ENCODE measurements at regions not wholly inside any gene's neighbourhood (a gene's known extent, or its start where the extent isn't known, plus 50 kb on each side); places are given as distances from the start of the nearest gene placed in this dataset.
"Not testable (repeated sequence)": the region's sequence is repeated elsewhere in the genome, so short reads cannot be mapped to it uniquely, and the experiment has no call there.

DNA sequence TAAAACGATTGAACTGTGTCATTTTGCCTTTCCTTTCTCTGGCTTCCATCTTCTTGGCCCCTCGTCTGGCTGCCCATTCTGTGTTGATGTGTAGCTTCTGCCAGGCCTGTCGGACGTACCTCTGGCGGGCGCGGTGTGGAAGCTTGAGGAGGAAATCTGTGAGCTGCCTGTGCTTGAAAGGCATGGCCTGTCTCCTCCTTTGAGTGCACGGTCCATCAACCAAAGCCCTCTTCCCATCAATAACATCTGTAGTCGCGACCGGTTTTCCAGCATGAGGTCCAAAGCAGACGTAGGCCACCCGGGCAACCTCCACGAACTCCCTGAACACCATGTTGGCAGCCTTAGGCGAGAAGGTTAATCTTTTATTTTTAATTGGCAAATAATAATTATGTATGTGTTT is 202.7 kb downstream of the CRLF2 start:
- no peak for DNase-seq

GRCh38 chrX:1006156-1006730 is 206.2 kb downstream of the CRLF2 start:
- DNase-seq, result no peak

- DNase-seq, result no peak
Measured at GRCh38 chrX:1002611-1003010, 209.8 kb downstream of the CRLF2 start.

GRCh38 chrX:997631-998137 is 214.8 kb downstream of the CRLF2 start:
- DNase-seq, result no peak

GRCh38 chrX:994780-995179 is 217.7 kb downstream of the CRLF2 start:
- DNase-seq, result no peak

GRCh38 chrX:989959-990510 is 222.4 kb downstream of the CRLF2 start:
- DNase-seq, result peak; percentile 55

DNA sequence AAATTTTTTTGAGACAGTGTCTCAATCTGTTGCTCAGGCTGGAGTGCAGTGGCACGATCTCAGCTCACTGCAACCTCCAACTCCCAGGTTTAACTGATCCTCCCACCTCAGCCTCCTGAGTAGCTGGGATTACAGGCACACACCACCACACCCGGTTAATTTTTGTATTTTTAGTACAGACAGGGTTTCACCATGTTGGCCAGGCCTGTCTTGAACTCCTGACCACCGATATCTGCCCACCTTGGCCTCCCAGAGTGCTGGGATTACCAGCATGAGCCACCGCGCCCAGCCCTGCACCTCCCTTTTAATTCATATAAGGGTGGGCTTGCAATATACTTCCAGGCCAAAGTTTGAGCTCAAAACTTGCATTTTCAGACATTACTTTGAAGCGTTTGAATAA is 223.9 kb downstream of the CRLF2 start:
- not testable (repeated sequence) for DNase-seq

DNA sequence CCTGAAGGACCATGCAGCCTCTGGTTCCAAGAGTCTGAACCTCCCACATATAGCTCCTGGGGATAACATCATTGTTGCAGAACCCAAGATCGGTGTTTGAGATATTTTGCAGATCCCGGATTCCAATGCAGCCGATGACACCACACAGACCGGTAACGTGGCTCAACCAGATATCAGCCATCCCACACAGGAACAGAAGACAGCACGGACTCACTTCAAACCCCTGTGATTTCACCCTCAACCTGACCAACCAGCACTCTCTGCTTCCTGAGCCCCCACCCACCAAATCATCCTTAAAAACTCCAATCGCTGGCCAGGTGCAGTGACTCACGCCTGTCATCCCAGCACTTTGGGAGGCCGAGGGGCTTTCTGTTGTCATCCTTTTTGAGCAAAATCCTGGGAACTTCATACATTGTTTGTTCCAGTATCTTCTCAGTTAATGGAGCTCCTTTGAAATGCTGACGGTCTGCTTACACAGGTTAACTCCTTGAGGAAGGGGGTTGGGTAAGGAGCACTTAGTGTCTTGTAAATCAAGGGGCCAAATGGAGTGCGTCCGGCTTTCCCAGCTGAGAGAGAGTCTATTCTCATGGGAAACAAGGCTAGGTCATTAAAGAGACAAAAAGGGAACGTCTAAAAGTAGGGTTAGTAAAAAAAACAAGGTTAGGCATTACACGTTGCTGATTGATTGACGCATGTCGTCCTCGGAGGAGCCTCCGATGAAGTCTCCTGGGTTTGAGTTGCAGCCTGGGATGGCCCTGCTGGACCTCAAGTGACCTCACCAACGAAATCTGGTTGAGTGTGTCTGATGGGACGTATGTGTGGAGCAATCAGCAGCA is 230.4 kb downstream of the CRLF2 start:
- DNase-seq, result no peak

- no peak for DNase-seq
Measured at GRCh38 chrX:980587-981235, 231.7 kb downstream of the CRLF2 start.

GRCh38 chrX:979127-979526 is 233.3 kb downstream of the CRLF2 start:
- not testable (repeated sequence) for DNase-seq

- no peak for DNase-seq
Measured at GRCh38 chrX:973010-973632, 239.3 kb downstream of the CRLF2 start.

- no peak for DNase-seq
Measured at GRCh38 chrX:968148-968965, 244.1 kb downstream of the CRLF2 start.

GRCh38 chrX:966396-967070 is 245.9 kb downstream of the CRLF2 start:
- no peak for DNase-seq

GRCh38 chrX:964831-965416 is 247.5 kb downstream of the CRLF2 start:
- no peak for DNase-seq

DNA sequence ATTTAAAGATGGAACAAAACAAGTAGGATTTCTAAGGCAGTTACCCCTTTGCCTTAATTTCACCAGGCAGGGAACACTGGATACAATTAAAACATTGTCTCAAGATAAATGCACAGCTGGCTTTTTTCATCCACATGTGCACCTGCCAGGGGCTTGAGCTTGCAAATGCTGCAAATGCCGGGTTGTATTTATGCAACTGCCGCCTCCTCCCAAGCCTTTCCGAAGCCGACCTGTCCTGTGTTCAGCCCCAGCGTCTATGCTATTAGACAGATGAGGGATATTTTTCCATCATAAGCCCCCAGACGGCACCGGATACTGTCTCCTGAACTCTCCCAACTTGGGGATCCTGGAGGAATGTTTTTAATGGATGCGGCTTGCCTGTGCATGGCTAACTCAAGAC is 251.6 kb downstream of the CRLF2 start:
- DNase-seq, result no peak

DNA sequence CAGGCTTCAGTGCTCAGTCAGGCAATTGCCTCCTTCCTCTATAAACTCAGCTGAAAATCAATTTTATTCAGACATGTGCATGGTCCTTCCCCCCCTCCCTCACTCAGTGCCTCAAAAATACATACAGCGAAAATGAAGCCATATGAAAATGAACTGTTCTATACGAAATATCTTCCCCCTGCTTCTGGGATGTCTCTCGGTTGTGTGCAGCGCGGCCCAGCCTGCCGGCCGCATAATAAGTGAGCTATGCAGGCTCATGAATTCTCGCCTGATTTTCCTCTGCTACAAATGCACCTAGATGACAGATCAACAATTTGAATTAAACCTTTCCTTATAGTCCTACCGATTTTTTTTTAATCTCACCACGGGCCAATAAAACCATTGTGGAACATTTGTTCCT is 252.9 kb downstream of the CRLF2 start:
- DNase-seq, result no peak

DNA sequence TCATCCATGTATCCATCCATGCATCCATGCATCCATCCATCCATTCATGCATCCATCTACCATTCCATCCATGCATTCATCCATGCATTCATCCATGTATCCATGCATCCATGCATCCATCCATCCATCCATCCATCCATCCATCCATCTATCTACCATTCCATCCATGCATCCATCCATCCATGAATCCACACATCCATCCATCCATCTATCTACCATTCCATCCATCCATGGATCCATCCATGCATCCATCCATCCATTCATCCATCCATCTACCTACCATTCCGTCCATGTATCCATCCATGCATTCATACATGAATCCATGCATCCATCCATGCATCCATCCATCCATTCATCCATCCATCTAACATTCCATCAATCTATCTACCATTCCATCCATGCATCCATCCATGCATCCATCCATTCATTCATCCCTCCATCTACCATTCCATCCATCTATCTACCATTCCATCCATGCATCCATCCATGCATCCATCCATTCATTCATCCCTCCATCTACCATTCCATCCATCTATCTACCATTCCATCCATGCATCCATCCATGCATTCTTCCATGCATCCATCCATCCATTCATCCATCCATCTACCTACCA is 257.2 kb downstream of the CRLF2 start:
- DNase-seq, result not testable (repeated sequence)

DNA sequence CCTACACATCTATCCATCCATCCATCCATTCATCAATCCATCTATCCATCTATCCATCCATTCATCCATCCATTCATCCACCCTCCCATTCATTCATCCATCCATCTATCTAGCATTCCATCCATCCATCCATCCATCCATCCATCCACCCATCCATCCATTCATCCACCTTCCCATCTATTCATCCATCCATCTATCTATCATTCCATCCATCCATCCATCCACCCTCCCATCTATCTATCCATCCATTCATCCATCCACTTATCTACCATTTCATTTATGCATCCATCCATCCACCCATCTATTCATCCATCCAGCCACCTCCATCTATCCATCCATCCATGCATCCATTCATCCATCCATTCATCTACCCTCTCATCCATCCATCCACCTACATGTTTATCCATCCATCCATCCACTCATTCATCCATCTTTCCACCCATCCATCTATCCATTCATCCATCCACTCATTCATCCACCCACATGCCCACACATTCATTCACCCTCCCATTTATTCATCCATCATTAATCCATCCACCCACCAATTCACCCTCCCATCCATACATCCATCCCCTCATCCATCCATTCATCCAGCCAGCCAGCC is 258.5 kb downstream of the CRLF2 start:
- no peak for DNase-seq

- no peak for DNase-seq
Measured at GRCh38 chrX:952816-953215, 259.6 kb downstream of the CRLF2 start.

DNA sequence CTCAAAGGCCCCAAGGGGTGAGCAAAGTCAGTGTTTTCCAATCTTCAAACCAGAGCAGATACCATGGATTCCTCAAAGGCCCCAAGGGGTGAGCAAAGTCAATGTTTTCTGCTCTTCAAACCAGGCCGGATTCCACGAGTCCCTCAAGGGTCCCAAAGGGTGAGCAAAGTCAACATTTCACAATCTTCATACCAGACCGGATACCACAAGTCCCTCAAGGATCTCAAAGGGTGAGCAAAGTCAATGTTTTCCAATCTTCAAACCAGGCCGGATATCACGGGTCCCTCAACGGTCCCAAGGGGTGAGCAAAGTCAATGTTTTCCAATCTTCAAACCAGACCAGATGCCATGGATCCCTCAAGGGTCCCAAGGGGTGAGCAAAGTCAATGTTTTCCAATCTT is 265.2 kb downstream of the CRLF2 start:
- DNase-seq, result not testable (repeated sequence)

Data from KG1 (cell line).